ENCODE measurements at regions not wholly inside any gene's neighbourhood (a gene's known extent, or its start where the extent isn't known, plus 50 kb on each side); places are given as distances from the start of the nearest gene placed in this dataset.

DNA sequence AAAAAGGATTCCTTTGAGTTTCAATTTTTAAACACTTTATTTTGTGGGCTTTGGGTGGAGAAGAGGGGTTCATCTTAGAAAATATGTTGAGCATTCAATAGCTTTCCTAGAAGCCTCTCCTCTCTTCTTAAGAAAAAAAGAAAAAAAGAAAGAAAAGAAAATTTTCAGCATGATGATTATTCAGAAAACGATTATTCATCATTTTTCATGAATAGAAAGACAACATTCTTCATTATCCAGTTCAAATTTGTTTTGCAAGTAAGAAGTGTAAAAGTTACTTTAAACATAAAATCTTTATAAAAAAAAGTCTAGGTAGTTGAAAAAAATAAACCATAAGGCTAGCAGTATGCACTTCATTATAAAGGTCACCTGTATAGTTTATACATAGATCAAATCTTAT, 636.5 kb downstream of the IRX1 start:
- 57 to 77% (median 62%) methylated on average over 1 of the region's 1 CpG for WGBS, 5 donors
- Histone ChIP-seq H3K9me3 (peaks cover 0 to 27% (median 20%) of the 10 kb centered on the region in 4 donors), H3K27me3 (peaks cover 0 to 19% (median 0%) of the 10 kb centered on the region in 3 donors), H3K4me1 (no peaks in the 10 kb centered on the region), H3K27ac (no peak overlapping the region), H3K4me3 (no peak overlapping the region), H3K36me3 (no peaks in the 10 kb centered on the region)
- DNase-seq, result no peak
- intact Hi-C loops (cut with DNase I; ENCODE audit: low total_unique reads), result no loop called here
- TF ChIP-seq, protein P1, sequence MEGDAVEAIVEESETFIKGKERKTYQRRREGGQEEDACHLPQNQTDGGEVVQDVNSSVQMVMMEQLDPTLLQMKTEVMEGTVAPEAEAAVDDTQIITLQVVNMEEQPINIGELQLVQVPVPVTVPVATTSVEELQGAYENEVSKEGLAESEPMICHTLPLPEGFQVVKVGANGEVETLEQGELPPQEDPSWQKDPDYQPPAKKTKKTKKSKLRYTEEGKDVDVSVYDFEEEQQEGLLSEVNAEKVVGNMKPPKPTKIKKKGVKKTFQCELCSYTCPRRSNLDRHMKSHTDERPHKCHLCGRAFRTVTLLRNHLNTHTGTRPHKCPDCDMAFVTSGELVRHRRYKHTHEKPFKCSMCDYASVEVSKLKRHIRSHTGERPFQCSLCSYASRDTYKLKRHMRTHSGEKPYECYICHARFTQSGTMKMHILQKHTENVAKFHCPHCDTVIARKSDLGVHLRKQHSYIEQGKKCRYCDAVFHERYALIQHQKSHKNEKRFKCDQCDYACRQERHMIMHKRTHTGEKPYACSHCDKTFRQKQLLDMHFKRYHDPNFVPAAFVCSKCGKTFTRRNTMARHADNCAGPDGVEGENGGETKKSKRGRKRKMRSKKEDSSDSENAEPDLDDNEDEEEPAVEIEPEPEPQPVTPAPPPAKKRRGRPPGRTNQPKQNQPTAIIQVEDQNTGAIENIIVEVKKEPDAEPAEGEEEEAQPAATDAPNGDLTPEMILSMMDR (IDR thresholded peaks at IDR 0.05), result no peak
- TF ChIP-seq EP300 (IDR thresholded peaks at IDR 0.05) (no peak), POLR2A (IDR thresholded peaks at IDR 0.05) (no peak), POLR2AphosphoS5 (IDR thresholded peaks at IDR 0.05) (no peak)

DNA sequence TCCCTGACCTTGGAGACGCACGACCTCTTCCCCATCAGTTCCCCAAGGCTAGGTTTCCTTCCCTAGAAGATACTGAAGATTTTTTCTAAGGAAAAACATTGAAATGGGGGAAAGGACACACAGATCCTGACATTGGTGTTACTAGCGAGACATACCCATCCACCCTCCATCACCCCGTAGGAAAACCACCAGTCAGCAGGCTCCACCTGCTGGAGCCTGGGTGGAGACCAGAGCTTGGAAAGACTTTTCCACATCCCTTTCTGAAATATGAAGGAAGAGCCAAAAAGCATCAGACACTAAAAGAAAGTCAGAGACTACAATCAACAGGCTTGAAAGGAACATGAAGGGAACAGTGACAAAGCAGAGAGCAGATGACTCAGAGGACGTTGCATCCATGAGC, 638.0 kb downstream of the IRX1 start:
- H3K4me1 ChIP-seq, result no peaks in the 10 kb centered on the region
- DNase-seq, result no peak
- no peaks in the 10 kb centered on the region for H3K36me3 ChIP-seq
- peaks cover 0 to 19% (median 0%) of the 10 kb centered on the region in 3 donors for H3K27me3 ChIP-seq
- WGBS, 5 donors, result 57 to 76% (median 64%) methylated on average over 5 of the region's 5 CpGs
- intact Hi-C loops (cut with DNase I; ENCODE audit: low total_unique reads), result no loop called here
- TF ChIP-seq EP300 (IDR thresholded peaks at IDR 0.05) (no peak), POLR2AphosphoS5 (IDR thresholded peaks at IDR 0.05) (no peak), POLR2A (IDR thresholded peaks at IDR 0.05) (no peak)
- TF ChIP-seq, protein P1 (IDR thresholded peaks at IDR 0.05), result no peak
- no peak overlapping the region for H3K4me3 ChIP-seq
- H3K27ac ChIP-seq, result no peak overlapping the region
- peaks cover 0 to 32% (median 21%) of the 10 kb centered on the region in 4 donors for H3K9me3 ChIP-seq

DNA sequence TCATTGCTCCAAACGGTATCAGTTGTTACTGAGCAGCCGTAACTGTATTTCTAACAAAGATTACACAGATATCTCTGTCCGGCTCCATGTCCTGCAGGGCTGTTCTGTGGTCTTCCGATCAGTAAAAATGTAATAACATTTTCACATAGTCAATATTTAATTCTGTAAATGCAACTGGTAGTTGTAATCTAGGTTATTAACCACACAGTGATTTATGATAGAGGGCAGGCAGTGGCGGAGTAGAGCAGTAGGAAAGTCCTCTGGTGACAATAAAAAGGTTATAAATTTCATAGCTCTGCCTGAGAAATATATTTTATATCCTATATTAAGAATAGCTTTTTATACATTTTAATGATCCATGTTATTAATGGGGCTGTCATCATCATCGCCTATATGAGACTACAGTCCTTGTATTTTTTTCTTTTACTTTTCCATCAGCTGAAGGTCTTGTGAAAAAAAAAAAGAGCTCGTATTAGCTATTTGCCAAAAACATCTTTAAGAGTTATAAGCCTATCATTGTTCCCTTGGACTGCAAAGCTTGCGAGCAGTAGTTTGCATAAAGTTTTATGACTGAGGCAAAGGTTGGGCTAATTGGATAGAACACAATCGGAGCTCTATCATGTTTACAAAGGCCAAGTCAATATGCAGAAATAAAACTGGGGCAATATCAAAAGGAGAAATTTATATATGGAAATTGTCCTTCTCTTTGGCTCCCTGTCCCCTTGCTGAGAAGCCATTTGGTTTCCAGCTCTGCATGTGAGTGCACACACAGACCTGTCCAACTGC, 648.0 kb downstream of the IRX1 start:
- Histone ChIP-seq H3K36me3 (no peaks in the 10 kb centered on the region), H3K9me3 (peaks cover 0 to 14% (median 0%) of the 10 kb centered on the region in 4 donors), H3K27me3 (no peaks in the 10 kb centered on the region), H3K4me3 (no peak overlapping the region), H3K4me1 (no peaks in the 10 kb centered on the region), H3K27ac (no peak overlapping the region)
- TF ChIP-seq, protein P1 (IDR thresholded peaks at IDR 0.05), result no peak
- no peak for TF ChIP-seq POLR2A (IDR thresholded peaks at IDR 0.05)
- no peak for TF ChIP-seq POLR2AphosphoS5 (IDR thresholded peaks at IDR 0.05)
- TF ChIP-seq EP300 (IDR thresholded peaks at IDR 0.05), result no peak
- intact Hi-C loops (cut with DNase I; ENCODE audit: low total_unique reads), result no loop called here
- WGBS, 5 donors, result 67 to 78% (median 72%) methylated on average over 9 of the region's 9 CpGs
- no peak for DNase-seq

DNA sequence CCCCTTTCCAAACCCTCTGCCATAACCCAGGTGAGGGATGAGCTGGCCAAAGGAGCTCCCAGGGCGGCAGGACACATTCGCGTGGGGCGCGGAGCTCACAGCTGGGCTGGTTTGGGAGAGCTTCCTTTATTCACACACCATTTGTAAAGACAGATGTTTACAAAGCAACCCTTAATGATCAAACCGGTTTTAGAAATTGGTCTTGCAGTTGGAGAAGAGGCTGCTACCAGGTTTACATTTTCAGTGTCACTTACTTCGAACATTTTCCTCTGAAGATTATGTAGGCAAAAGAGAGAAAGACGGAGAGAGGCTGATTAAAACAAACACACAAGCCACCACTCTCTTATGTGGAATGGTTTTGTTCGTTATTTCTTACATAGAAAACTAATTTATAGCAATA, 648.7 kb downstream of the IRX1 start:
- H3K27me3 ChIP-seq, result no peaks in the 10 kb centered on the region
- peaks cover 0 to 14% (median 0%) of the 10 kb centered on the region in 4 donors for H3K9me3 ChIP-seq
- no peaks in the 10 kb centered on the region for H3K36me3 ChIP-seq
- DNase-seq, result no peak
- intact Hi-C loops (cut with DNase I; ENCODE audit: low total_unique reads), result no loop called here
- H3K27ac ChIP-seq, result no peak overlapping the region
- WGBS, 5 donors, result 47 to 59% (median 55%) methylated on average over 9 of the region's 9 CpGs
- H3K4me1 ChIP-seq, result no peaks in the 10 kb centered on the region
- no peak for TF ChIP-seq EP300 (IDR thresholded peaks at IDR 0.05)
- TF ChIP-seq, protein P1 (IDR thresholded peaks at IDR 0.05), result no peak
- no peak for TF ChIP-seq POLR2AphosphoS5 (IDR thresholded peaks at IDR 0.05)
- no peak for TF ChIP-seq POLR2A (IDR thresholded peaks at IDR 0.05)
- H3K4me3 ChIP-seq, result no peak overlapping the region
